ENCODE measurements at regions not wholly inside any gene's neighbourhood (a gene's known extent, or its start where the extent isn't known, plus 50 kb on each side); places are given as distances from the start of the nearest gene placed in this dataset.

- POLR2A ChIA-PET = no interaction called here
- Histone ChIP-seq H3K27ac (ENCODE audit: low read depth, low read length) (no peak overlapping the region), H3K27me3 (ENCODE audit: insufficient read depth, low read length) (no peaks in the 10 kb centered on the region), H3K9me3 (ENCODE audit: control insufficient read depth in 1 of 2, insufficient read depth in 1 of 2, low read depth in 1 of 2, low read length in 2 of 2) (no peaks in the 10 kb centered on the region), H3K9me2 (ENCODE audit: insufficient read depth) (no peaks in the 10 kb centered on the region), H2AFZ (ENCODE audit: low read depth, low read length, poor library complexity, severe bottlenecking) (no peak overlapping the region), H3K79me2 (ENCODE audit: insufficient read depth, low read length) (no peaks in the 10 kb centered on the region), H3K4me3 (replicated peaks in 1 of 2; ENCODE audit: low read depth in 1 of 2, low read length in 2 of 2) (no peak overlapping the region), H4K20me1 (ENCODE audit: insufficient read depth) (no peaks in the 10 kb centered on the region), H3K9ac (ENCODE audit: low read length) (no peak overlapping the region), H3K36me3 (ENCODE audit: control insufficient read depth in 1 of 2, insufficient read depth in 2 of 2, low read length in 2 of 2) (no peaks in the 10 kb centered on the region), H3K4me1 (ENCODE audit: control insufficient read depth in 1 of 2, insufficient read depth in 2 of 2, low read length in 2 of 2) (peaks cover 0 to 8% of the 10 kb centered on the region in 2 experiments; a peak in 2 of 4 replicates), H3K4me2 (ENCODE audit: low read length) (no peak overlapping the region)
- no TSS peak for BruUV-seq (replicated peaks)
- CTCF ChIA-PET = no interaction called here
- ATAC-seq = no peak
- intact Hi-C loops (cut with micrococcal nuclease) = no loop called here
- RAD21 ChIA-PET (ENCODE audit: low non-redundant PET in 1 of 2, low total read pairs in 2 of 2, uncharacterized antibody in 2 of 2, unreplicated experiment in 2 of 2) = no interaction called here
- TF ChIP-seq POLR2AphosphoS5 (IDR thresholded peaks at IDR 0.05; ENCODE audit: low read depth, low read length) (no peak), YY1 (IDR thresholded peaks at IDR 0.05; ENCODE audit: extremely low read depth, insufficient replicate concordance, low read depth, low read length) (no peak), CTCF (IDR thresholded peaks at IDR 0.05 in 2 of 3, conservative IDR thresholded peaks at IDR 0.05 in 1 of 3; ENCODE audit: borderline replicate concordance in 1 of 3, insufficient read depth in 1 of 3, low read depth in 2 of 3, low read length in 2 of 3) (no peak), POLR2A (IDR thresholded peaks at IDR 0.05; ENCODE audit: borderline replicate concordance, extremely low read depth, insufficient read depth, insufficient read length) (no peak), ATF3 (IDR thresholded peaks at IDR 0.05) (no peak), ELF1 (IDR thresholded peaks at IDR 0.05; ENCODE audit: borderline replicate concordance, low read depth) (no peak), SRF (IDR thresholded peaks at IDR 0.05; ENCODE audit: low read depth) (no peak), ZNF274 (IDR thresholded peaks at IDR 0.05; ENCODE audit: low read depth, low read length) (no peak), EZH2 (IDR thresholded peaks at IDR 0.05) (no peak), ZFX (IDR thresholded peaks at IDR 0.05) (no peak), REST (IDR thresholded peaks at IDR 0.05; ENCODE audit: low read depth) (no peak), ZBTB33 (IDR thresholded peaks at IDR 0.05; ENCODE audit: extremely low read depth, insufficient replicate concordance, low read length) (no peak), JUND (IDR thresholded peaks at IDR 0.05) (no peak)
- no peak for DNase-seq (ENCODE audit: low read depth, low spot score)
Measured at GRCh38 chr5:173537228-173537627, 79.2 kb downstream of the BOD1 start.

Measured in HCT116 (cell line).